Right hindlimb (tissue), 1 donor: ENCODE measurements at regions not wholly inside any gene's neighbourhood (a gene's known extent, or its start where the extent isn't known, plus 50 kb on each side); places are given as distances from the start of the nearest gene placed in this dataset.
"Not testable (repeated sequence)": the region's sequence is repeated elsewhere in the genome, so short reads cannot be mapped to it uniquely, and the experiment has no call there.

Experiments
- DNase-seq: peaks from one replicate; pipeline ENCODE4 v3.0.0-alpha.2; 2018

DNA sequence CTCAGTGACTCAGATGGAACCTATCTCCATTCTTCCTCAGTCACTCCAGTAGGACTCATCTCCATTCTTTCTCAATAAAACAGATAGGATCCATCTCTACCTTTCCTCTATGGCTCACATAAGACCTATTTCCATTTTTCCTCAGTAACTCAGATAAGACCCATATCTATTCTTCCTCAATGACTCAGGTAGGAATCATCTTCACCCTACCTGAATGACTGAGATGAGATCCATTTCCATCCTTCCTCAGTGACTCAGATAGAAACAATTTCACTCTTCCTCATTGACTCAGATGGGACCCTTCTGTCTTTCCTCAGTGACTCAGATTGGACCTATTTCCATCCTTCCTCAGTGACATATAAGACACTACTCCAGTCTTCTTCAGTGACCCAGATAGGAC is 165.1 kb downstream of the FBXO4 start:
- no peak for DNase-seq

DNA sequence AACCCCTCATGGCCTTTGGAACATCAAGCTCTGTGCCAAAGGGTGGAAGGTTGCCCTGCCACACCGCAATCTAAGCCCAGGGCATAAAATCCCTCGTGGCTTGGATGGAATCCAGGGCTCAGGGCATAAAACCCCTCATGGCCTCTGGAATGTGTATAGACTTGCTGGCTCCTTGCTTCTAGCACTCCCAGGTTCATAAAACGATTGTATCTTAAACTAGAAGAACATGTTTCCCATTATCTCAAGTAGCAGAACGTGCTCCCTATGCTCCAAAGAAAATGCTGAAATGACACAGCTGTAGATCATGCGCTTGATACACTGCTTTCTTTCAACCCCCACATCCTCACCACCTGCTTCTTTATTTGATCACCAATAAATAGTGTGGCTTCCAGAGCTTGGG is 174.8 kb downstream of the FBXO4 start:
- not testable (repeated sequence) for DNase-seq

DNA sequence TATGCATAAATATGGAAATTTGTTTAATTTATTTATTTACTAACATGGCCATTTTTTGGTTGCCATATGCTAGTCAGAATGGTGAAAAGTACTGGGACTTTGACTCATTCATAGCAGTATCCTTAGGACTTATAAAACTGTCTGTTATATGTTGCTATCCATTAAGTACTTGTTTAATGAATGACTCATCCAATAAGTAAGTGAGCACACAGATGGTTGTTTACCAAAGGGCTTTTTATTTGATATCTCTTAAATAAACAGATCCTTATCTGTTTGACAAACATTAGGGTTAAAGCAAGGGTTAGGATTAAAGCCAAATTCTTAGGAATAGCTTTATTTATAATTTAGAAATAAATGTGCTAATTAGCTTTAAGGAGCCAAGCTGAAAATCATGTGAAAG is 183.4 kb downstream of the FBXO4 start:
- DNase-seq, result no peak

DNA sequence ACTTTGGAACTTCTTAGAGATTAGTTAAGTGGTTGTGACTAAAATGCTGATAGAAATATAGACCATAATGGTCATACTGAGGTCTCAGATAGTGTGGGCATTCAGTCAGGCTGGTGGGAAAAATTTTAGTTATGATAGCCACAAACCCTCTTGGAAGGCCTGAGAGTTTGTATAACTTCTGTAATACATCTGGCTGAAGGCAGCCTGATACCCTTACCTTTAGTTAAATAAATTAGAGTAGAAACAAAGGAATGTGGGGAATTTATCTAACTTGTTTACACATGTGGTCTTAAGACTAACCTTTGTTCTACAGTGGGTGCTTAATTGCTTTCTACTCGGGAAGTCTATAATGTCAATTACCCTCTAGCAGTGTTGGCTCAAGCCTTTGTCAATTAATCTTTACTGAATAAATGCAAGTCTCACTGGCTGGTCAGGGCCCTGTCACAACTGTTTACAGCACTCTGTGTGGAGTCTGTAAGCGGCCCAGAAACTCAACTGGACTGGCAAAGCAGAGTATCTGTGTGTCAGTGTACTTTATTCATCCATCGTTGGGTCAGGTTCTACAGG is 184.0 kb downstream of the FBXO4 start:
- no peak for DNase-seq

DNA sequence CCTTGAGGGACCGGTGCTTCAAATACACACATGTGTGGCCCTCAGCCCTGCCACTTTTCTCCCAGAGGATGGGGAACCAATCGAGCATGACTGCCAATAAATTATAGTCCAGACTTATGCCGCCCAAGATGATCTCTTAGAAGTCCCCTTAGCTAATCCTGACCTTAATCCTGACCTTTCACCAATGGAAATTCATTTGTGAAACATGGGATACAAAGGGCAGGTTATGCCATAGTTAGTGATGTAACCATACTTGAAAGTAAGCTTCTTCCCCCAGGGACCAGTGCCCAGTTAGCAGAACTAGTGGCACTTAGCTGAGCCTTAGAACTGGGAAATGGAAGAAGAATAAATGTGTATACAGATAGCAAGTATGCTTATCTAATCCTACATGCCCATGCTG is 190.6 kb downstream of the FBXO4 start:
- DNase-seq, result not testable (repeated sequence)

DNA sequence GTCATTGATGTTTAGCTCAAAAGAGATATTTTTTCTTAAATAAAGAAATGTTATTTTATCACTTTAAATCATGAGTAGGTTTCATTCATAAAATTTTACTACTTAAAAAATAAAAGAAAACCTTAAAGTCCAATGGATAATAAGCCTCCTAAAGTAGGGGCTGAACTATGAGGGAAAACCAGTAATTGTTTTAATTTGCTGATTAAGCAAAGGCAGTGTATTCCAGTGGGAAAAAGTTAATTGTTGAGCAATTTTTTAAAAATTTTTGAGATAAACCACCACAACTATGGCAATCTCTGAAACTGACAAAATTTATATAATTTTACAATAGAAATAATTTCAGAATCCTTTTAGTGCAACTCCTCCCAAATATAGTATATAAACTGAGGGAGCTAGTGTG is 195.0 kb downstream of the FBXO4 start:
- DNase-seq, result no peak

DNA sequence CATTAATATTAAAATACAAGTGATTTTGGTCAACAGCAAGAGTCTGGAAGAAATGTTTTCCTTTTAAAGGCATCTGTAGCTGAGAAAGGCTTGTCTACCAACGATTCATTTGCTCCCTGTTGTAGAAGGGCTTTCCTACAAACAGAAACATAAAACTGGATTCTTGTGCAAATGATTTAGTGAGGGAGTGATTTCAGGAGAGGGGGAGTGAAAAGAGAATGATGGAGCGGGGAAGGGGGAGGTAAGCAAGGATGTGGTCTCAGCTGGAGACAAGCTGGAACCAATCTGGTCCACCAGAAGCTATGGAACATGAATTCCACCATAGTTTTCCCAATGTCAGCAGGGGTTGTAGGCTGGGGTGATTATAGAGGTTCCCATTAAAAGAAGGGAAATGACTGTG is 196.3 kb downstream of the FBXO4 start:
- DNase-seq, result no peak

DNA sequence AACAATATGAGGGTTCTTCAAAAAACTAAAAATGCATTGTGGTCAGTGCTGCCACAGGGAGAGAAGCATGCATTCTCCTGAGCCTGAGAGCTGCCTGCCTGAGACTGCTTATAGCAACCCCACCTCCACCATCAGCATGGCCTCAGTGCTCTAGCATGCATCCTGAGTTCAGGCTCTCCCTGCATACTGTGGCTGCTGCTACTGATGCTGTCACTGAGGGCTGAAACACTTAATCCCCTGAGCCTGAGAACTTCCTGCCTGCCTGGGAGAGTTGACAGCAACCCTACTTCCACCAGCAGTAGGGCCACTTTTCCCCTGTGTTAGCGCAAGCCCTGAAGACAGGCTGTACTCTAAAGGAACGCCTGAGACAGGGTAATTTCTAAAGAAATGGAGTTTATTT is 206.0 kb downstream of the FBXO4 start:
- DNase-seq, result no peak

DNA sequence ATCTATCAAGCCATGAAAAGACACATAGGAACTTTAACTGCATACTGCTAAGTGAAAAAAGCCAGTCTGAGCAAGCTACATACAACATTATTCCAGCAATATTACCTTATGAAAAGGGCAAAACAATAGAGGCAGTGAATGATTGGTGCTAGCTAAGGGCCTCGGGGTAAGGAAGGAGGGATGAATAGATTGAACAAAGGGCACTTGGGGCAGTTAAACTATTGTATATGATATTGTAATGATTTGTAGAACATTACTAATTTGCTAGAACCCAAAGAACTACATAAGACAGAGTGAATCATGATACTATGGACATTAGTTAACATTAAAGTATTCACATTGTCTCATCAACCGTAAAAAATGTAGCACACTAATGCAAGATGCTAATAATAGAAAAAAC is 218.3 kb downstream of the FBXO4 start:
- DNase-seq, result no peak

DNA sequence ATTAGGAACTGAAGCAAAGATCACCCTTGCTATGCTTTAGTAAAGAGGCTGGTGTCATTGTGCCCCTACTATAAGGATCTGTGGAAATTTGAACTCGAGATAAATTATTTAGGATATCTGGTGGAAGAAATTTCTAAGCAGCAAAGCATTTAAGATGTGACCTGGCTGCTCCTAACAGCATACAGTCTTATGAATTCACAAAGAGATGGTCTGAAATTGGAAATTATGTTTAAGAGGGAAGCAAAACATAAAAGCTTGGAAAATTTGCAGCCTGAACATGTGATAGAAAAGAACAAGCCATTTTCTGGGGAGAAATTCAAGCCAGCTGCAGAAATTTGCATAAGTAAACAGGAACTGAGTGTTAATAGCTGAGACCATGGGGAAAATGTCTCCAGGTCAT is 223.7 kb downstream of the FBXO4 start:
- DNase-seq, result no peak

DNA sequence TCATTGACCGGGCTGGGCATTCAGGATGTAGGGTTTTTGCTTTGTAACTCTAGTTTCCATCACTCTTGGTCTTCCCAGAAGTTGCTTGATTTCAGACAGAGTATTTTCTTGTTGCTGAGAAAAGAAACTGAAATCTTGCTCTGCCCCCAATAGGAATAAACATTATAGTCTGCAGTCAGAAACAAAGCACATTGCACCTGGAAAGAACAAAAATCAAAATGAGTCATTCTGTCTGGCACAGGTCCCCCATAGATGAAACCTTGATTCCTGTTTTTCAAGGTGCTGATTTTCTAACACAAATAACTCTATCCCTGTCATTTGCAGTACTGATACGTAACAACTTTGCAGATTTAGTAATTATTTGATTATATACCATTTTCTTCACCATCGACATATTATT is 232.1 kb downstream of the FBXO4 start:
- no peak for DNase-seq

DNA sequence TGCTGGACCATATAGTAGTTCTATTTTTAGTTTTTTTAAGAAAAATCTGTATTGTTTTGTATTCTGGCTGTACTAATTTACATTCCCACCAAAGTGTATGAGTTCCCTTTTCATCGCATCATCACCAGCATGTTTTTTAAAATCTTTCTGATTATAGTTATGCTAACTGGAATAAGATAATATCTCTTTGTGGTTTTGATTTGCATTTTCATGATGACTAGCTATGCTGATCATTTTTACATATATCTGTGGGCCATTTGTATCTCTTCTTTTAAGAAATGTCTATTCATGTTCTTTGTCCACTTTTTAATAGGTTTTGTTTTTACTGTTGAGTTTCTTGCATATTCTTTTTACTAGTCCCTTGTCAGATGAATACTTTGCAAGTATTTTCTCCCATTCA is 238.0 kb downstream of the FBXO4 start:
- DNase-seq, result no peak

DNA sequence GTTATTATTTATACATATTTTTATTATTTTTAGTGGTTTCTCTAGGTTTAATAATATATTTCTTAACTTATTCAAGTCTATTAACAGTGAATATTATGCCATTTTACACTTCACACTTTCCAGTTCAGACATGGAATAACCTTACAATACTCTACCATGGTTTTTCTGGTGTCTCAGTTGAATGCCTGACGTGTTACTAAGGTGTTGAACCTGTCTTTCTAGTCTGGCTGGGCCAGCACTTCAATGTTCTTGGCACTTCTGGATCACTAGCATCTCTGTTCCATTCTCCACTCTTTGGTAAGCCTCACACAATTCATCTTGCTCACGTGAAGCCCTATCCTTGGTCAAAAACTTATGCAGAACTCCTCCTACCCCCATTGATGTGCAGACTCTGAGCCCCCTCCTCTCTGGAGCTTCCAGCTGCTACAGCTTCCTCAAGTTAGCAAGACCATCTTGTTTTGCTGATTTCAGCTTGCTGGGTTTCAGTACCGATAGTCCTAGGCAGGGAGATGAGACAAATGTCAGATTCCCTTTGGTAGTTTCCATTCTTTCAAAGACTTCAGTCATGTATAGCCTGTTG is 243.1 kb downstream of the FBXO4 start:
- DNase-seq, result no peak

DNA sequence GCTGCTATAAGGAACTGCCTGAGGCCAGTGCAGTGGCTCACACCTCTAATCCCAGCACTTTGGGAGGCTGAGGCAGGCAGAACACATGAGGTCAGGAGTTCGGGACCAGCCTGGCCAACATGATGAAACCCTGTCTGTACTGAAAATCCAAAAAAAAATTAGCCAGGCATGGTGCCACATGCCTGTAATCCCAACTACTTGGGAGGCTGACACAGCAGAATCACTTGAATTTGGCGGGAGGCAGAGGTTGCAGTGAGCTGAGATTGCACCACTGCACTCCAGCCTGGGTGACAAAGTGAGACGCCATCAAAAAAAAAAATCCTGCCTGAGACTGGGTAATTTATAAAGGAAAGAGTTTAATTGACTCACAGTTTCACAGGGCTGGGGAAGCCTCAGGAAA is 247.1 kb upstream of the GHR start:
- DNase-seq, result not testable (repeated sequence)

DNA sequence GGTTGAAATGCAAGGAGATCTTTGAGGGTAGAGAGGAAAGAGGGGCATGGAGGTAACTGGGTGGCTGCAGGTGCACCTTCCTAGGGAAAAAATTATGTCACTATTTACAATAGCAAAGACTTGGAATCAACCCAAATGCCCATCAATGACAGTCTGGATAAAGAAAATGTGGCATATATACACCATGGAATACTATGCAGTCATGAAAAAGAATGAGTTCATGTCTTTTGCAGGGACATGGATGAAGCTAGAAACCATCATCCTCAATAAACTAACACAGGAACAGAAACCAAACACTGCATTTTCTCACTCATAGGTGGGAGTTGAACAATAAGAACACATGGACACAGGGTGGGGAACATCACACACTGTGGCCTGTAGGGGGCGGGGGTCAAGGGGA is 243.4 kb upstream of the GHR start:
- DNase-seq, result not testable (repeated sequence)

DNA sequence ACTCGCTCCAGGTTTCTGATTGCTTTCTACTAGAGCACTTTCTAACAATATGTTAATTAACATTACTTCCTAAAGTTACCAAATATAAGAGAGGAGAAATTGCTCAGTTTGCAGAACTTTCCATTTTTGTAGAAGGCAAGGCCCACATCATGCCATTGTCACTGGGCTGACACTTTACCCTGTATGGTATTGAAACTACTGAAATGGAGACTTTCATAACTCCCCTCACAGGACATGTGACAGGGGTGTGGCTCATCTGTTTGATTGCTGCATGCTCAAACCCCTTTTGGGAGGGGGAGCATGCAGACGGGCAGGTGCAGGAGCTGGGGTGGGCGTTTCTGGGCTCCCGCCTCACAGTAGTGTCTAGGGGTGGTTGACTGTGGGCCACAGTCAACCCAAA is 206.3 kb upstream of the GHR start:
- DNase-seq, result no peak

DNA sequence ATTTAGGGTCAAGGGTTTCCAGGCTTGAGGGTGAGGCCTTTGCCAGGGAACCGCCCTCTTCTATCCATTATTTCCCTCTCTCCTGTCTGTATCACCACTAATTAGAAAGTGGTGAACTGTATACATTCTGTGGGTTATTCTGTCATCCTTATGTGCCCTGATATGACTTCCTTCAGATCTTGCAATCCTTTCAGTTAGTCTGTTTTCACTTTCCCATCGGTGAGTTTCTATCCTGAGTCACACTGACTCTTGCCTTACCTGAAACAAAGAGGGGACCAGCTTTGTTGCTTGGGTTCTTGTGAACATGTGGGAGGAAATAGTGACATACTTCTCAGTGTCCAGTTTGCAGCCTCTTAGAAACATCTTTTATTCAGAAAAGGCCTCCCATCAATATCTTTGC is 205.4 kb upstream of the GHR start:
- no peak for DNase-seq

DNA sequence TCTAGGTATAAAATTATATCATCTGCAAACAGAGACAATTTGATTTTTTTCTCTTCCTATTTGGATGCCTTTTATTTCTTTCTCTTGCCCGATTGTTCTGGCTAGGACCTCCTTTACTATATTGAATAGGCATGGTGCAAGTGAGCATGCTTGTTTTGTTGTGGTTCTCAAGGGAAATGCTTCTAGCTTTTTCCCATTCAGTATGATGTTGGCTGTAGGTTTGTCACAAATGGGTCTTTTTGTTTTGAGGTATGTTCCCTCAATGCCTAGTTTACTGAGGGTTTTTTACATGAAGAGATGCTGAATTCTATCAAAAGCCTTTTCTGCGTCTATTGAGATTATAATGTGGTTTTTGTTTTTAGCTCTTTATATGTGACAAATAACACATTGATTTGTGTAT is 198.2 kb upstream of the GHR start:
- no peak for DNase-seq

DNA sequence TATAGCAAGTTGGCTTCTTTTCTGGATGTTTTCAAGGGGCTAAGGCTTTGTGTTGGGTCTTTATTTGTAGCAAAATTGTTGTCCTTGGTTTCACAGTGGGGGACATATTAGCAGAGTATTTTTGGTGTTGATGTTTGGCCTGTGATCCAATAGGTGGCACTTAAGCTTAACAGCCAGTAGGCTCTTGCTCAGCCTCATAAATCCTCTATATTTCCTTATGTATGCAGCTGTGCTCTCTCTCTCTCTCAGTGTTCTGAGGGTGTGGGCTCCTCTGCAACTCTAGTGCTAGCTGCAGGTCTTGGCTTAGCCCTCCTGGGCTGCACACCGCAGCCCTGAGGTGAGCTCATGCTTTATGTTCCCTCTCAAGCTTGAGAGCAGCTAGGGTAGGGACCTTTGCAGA is 195.0 kb upstream of the GHR start:
- no peak for DNase-seq

DNA sequence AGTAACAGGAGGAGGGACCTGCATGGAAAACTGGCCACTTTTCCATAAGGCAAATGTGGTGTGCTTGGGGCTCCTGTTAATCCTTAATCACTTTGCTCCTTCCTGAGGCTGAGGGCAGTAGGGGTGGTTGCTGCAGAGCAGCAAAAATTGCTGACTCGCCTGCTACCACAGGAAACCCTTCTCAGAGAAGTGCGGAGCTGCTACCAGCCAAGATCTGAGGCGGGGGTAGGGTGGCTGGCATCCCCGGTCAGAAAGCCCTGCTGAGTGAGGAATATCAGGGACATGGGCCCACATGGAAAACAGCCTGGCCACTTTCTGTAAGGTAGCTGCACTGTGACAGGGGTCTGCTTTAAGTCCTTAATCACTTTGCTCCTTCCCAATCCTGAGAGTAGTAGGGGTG is 192.4 kb upstream of the GHR start:
- DNase-seq, result no peak

DNA sequence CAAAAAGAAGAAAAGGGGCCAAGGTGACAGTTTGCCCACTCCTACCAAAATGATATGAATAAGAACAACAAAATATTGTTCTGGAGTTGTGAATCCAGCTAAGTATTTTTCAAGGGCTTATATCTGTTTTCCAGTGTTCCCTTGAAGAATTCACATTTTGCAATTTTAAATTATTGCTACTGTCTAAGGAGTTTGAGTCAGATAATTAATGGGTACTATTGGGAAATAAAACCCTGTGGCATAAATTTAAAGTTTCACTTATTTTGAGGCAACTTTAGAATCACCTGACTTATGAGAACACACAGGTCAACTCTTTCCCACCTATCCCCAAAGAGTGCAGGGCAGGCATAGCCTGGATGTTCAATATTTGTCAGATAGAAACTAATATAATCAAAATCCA is 188.0 kb upstream of the GHR start:
- no peak for DNase-seq

DNA sequence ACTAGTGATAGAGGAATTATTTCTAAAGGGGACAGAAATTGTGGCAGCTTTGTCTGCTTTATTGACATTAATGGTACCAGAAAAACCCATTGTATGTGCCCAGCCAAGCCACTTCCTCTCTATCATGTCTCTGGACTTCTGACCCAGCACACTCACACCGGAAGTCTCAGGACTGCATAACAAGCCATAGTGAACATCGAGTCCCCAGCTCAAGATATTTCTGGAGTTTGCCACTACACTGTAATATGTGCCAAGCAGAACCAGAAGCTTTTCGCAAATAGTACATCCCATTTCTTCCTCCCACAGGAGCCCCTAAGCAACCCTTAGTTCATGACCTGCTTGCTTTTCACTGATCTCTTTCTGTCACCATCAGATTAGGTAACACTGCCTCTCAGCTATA is 187.4 kb upstream of the GHR start:
- DNase-seq, result no peak

DNA sequence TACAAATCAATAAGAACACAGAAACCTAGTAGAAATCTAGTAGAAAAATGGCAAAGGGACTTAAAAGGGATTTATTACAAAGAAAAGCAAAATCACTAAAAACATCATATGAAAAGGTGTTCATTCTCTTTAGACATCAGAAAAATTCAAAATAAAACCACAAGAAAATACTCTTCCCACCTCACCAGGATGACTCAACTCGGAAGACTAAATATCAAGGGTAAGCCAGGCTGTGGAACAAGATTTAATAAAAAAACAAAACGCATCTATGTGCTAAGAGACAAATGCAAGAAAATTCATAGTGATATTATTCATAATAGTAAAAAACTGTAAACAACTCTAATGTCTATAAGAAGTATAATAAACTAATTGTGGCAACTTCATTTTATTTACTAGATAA is 181.6 kb upstream of the GHR start:
- DNase-seq, result no peak

DNA sequence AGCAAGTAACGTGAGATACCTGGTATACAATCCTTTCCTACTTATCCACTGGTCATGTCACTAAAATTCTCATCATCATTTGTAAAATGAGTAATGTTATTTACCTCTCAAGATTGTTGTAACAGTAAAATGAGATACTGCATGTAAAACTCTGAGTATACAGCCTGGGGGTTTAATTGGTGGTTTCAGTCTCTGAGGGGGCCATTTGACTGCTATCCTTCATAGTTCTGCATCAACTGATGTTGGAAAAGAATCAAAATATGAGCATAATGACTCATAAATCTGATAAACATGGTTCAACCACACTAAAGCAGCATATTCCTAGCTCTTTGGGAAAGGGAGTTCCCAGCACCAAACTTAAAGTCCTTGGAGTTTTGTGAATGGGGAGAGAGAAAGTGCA is 181.0 kb upstream of the GHR start:
- no peak for DNase-seq

DNA sequence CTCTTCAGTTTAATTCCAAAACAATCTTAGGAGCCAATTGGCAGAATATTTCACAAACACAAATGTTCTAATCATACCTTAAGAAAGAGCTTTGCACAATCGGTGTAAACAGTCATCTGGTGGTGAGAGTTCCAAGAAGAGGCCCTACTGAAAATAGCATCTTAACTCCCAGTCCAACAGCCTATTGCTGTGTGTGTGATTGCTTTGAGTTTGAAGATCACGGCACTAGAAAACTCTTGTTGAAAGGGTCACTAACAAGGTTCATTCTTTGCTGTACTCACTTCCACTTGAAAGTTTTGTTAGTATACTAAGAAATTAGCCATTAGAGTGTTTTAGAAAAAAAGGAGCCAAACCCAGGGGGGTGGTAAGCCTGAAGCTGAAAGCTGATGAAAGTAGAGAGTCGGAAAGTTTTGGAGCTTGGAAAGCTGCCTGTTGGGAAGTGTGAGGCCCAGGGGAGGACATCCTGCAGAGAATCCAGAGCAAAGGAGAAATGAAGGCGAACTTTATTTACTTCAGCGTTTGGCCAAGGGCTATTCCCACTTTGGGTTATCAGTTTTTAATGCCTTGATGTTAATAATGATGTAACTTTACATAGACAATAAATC is 180.3 kb upstream of the GHR start:
- no peak for DNase-seq
